ENCODE measurements at regions not wholly inside any gene's neighbourhood (a gene's known extent, or its start where the extent isn't known, plus 50 kb on each side); places are given as distances from the start of the nearest gene placed in this dataset.

GRCh38 chr6:20310185-20310584 is 91.5 kb upstream of the E2F3 start:
- no peak for TF ChIP-seq CTCF (IDR thresholded peaks at IDR 0.05)
- no peak for TF ChIP-seq POLR2A (IDR thresholded peaks at IDR 0.05)

Data from uterus (tissue), 2 donors.